OCI-LY7 (cell line): ENCODE measurements at regions not wholly inside any gene's neighbourhood (a gene's known extent, or its start where the extent isn't known, plus 50 kb on each side); places are given as distances from the start of the nearest gene placed in this dataset.

ENCODE experiments used
- CTCF ChIP-seq: fragments of 200-600 bp; sonication (generic); conservative IDR thresholded peaks from 2 replicates; pipeline ENCODE4 v1.5.1; 2014; ENCODE audit warnings: mild to moderate bottlenecking, antibody characterized with exemption, low read length, moderate library complexity, mixed read lengths
- EZH2phosphoT487 ChIP-seq: fragments of 200-600 bp; sonication (generic); IDR thresholded peaks from 2 replicates; pipeline ENCODE4 v1.6.1; 2018; ENCODE audit warnings: low read depth, borderline replicate concordance, mild to moderate bottlenecking, mixed run types, antibody characterized with exemption, low read length, moderate library complexity, mixed read lengths

GRCh38 chr4:28690890-28691289 is 1830.2 kb downstream of the STIM2 start:
- TF ChIP-seq CTCF, result no peak
- TF ChIP-seq EZH2phosphoT487, result no peak
